ENCODE measurements at regions not wholly inside any gene's neighbourhood (a gene's known extent, or its start where the extent isn't known, plus 50 kb on each side); places are given as distances from the start of the nearest gene placed in this dataset.

DNA sequence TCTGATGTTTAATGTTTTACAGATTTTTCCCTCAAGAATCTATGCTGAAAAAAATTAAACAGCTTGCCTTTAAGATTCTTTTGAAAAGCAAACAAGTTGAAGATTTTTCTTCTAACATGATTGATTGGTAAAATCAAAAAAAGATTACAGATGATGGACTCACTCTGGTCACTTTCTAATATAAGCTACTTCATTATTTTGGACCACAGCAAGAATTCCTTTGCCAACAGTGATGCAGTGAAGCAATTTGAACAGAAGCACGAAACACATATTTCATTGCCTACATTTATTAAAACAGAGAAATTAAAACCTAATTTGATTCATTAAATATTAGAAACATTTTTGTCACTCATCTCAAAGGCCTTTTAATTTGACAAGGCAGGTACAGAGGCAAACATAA, 82.1 kb upstream of the SGCE start:
- TF ChIP-seq EZH2 (IDR thresholded peaks at IDR 0.05): no peak
- TF ChIP-seq, protein P1, sequence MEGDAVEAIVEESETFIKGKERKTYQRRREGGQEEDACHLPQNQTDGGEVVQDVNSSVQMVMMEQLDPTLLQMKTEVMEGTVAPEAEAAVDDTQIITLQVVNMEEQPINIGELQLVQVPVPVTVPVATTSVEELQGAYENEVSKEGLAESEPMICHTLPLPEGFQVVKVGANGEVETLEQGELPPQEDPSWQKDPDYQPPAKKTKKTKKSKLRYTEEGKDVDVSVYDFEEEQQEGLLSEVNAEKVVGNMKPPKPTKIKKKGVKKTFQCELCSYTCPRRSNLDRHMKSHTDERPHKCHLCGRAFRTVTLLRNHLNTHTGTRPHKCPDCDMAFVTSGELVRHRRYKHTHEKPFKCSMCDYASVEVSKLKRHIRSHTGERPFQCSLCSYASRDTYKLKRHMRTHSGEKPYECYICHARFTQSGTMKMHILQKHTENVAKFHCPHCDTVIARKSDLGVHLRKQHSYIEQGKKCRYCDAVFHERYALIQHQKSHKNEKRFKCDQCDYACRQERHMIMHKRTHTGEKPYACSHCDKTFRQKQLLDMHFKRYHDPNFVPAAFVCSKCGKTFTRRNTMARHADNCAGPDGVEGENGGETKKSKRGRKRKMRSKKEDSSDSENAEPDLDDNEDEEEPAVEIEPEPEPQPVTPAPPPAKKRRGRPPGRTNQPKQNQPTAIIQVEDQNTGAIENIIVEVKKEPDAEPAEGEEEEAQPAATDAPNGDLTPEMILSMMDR (IDR thresholded peaks at IDR 0.05 in 2 of 3, conservative IDR thresholded peaks at IDR 0.05 in 1 of 3; ENCODE audit: borderline replicate concordance in 1 of 3, insufficient read depth in 1 of 3, low read depth in 2 of 3, low read length in 2 of 3): no peak
- TF ChIP-seq EZH2phosphoT487 (IDR thresholded peaks at IDR 0.05; ENCODE audit: borderline replicate concordance): no peak

Measured in HCT116 (cell line).